GM20000 (cell line): ENCODE measurements at regions not wholly inside any gene's neighbourhood (a gene's known extent, or its start where the extent isn't known, plus 50 kb on each side); places are given as distances from the start of the nearest gene placed in this dataset.
"Not testable (repeated sequence)": the region's sequence is repeated elsewhere in the genome, so short reads cannot be mapped to it uniquely, and the experiment has no call there.

Experiments used
- DNase-seq: peaks from one replicate; pipeline ENCODE4 v3.0.0; 2012; ENCODE audit warnings: low spot score
- TF ChIP-seq, protein P1 (sequence below): IDR thresholded peaks from 2 replicates; pipeline ENCODE4 v1.5.1; 2012; ENCODE audit warnings: mild to moderate bottlenecking, control low read depth; ENCODE audit errors: extremely low read depth, missing control alignments

DNA sequence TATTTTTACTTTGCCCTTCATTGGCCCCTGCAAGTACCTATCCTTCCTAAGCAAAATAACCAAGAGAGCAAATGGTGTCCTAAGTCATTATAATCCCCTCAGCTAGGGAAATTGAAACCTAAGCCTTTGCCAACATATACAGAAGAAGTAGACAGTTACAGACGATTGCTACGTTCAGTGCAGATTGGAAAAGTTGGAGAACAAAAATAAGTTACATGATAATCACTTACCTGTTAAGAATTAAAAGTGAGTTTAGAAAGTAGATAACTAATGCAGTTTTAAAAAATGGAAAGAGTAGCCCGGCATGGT is 244.8 kb downstream of the MPDZ start:
- TF ChIP-seq, protein P1, sequence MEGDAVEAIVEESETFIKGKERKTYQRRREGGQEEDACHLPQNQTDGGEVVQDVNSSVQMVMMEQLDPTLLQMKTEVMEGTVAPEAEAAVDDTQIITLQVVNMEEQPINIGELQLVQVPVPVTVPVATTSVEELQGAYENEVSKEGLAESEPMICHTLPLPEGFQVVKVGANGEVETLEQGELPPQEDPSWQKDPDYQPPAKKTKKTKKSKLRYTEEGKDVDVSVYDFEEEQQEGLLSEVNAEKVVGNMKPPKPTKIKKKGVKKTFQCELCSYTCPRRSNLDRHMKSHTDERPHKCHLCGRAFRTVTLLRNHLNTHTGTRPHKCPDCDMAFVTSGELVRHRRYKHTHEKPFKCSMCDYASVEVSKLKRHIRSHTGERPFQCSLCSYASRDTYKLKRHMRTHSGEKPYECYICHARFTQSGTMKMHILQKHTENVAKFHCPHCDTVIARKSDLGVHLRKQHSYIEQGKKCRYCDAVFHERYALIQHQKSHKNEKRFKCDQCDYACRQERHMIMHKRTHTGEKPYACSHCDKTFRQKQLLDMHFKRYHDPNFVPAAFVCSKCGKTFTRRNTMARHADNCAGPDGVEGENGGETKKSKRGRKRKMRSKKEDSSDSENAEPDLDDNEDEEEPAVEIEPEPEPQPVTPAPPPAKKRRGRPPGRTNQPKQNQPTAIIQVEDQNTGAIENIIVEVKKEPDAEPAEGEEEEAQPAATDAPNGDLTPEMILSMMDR, result no peak
- DNase-seq, result no peak

DNA sequence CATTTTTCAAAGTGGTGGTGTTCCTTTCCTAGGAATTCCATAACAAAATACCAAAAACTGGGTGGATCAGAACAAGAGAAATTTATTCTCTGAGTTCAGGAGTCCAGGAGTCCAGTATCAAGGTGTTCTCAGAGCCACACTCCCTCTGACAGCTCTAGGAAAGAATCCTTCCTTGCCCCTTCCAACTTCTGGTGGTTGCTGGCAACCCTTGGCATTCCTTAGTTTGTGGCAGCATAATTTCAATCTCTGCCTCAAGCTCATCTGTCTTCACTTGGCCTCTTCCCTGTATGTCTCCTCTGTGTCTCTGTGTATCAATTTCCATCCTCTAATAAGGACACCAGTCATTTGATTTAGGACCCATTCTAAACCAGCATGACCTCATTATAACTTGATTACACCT is 243.7 kb downstream of the MPDZ start:
- TF ChIP-seq, protein P1, result no peak
- DNase-seq, result no peak

DNA sequence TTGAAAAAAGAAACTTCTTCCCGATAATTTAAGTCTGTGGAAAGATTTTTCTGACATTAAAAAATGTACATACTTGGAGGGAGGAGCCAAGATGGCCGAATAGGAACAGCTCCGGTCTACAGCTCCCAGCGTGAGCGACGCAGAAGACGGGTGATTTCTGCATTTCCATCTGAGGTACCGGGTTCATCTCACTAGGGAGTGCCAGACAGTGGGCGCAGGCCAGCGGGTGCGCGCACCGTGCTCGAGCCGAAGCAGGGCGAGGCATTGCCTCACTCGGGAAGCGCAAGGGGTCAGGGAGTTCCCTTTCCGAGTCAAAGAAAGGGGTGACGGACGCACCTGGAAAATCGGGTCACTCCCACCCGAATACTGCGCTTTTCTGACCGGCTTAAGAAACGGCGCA is 241.7 kb downstream of the MPDZ start:
- not testable (repeated sequence) for DNase-seq

DNA sequence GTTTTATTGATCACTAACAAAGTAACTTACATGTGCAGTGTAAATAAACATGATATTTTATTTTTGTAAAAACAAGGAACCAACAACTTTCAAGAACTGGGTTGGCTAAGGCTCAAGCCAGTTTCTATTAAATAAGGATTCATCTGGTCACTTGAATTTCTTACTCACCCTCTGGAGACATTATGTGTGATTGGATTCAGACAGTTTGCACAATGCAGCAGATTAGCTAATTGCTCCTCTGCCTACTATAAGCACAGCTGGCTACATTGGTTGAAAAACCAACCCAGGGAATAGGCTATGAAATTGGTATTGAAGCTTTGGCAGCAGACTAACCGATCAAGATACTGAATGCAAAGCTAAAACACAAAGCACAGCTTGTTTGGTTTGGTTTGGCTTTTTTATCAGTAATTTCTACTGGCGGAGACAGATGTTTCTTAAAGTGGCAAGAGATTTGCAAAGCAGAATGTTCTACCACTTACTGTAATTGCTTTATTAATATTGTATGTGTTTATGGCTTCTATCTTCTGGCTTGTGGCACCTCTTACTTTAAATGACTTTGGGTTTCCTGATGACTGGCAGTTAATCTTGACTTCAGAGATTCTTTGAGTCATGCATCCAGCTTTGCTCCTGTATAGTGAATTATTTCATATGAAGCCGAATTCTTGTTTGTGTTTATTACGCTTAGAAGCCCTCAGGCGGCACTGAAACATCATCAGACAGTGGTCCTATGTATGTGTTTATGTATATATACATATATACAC is 231.5 kb downstream of the MPDZ start:
- DNase-seq, result no peak
- TF ChIP-seq, protein P1, result no peak

DNA sequence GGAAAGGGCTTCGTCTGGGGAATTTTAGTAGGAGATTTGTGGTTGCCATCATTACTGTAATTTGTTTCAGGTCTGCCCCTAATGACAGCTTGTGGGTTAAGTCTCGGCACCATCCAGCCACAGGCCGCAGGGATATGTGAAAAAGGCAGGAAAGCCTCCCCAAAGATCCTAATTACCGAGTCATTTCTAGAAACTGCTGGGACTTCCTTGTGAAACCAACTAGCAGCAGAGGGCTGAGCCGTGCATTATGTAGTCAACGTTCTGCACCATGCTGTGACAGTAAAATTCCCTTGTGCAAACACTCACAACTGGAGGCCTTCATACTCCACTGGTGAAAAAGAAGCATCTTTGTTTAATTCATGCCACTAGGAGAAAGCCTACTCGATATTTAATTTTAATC is 230.3 kb downstream of the MPDZ start:
- TF ChIP-seq, protein P1, result no peak
- no peak for DNase-seq

DNA sequence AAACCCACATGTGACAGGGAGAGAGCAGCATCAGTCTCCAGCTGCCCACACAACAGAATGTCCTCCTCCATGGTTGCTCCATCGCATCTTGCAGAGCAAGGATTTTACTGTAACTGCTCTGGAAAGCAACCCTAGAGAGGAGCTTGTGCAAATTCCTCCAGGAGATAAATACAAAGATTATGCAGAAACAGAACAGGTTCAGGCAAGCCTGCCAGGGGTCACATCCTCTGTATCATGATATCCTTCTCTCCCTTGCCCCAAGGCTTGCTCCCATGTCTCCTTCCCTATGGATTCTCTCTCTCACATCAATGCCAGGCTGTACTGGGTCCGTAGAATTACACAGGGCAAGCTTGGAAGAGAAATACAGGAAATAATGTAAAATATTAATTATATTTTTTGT is 226.0 kb downstream of the MPDZ start:
- DNase-seq, result no peak
- TF ChIP-seq, protein P1, result no peak

DNA sequence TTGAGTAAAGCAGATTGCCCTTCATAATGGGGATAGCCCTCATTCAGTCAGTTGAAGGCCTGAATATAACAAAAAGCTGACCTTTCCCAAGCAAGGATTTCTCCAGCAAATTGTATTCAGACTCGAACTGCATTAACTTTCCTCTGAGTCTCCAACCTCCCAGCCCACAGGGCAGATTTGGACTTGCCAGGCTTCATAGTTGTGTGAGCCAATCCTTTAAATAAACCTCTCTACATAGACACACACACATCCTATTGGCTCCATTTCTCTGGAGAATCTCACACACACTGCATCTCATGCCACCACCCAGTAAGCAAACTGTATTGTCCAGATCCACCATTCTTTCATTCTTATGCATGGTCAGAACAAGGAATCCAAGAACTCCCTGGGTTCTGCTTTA is 225.1 kb downstream of the MPDZ start:
- TF ChIP-seq, protein P1, result no peak

More for the DNA sequence above, 225.1 kb downstream of the MPDZ start:
- DNase-seq, result no peak
